Vagina (tissue), 2 donors: ENCODE measurements at regions not wholly inside any gene's neighbourhood (a gene's known extent, or its start where the extent isn't known, plus 50 kb on each side); places are given as distances from the start of the nearest gene placed in this dataset.
A peak's percentile ranks its signal among the peaks of the same experiment; 100 is the strongest.

ENCODE experiments used
- DNase-seq, 2 donors: peaks; one replicate each; pipeline ENCODE4 v3.0.0-alpha.2; 2017; ENCODE audit errors: extremely low spot score in 2 of 2
- H3K27ac ChIP-seq: fragments of 200-600 bp; sonication (generic); one replicate; pipeline ENCODE4 v1.5.1; 2019
- H3K27me3 ChIP-seq: fragments of 200-600 bp; sonication (generic); one replicate; pipeline ENCODE4 v1.5.1; 2019
- H3K36me3 ChIP-seq, 2 donors: fragments of 200-600 bp; sonication (generic); one replicate each; pipeline ENCODE4 v1.5.1; 2017 to 2019
- H3K4me1 ChIP-seq: fragments of 200-600 bp; sonication (generic); one replicate; pipeline ENCODE4 v1.5.1; 2019
- H3K4me3 ChIP-seq, 2 donors: fragments of 200-600 bp; sonication (generic); 1 replicate in 1 of 2; 2 replicates in 1 of 2; pipeline ENCODE4 v1.5.1; 2016 to 2019
- H3K9me3 ChIP-seq: fragments of 200-600 bp; sonication (generic); one replicate; pipeline ENCODE4 v1.5.1; 2019
- CTCF ChIP-seq, 3 experiments: fragments of 450-650 bp in 2 of 3; fragments of 200-600 bp in 1 of 3; sonication (generic) in 1 of 3; IDR thresholded peaks; one replicate each; pipeline ENCODE4 v1.5.1; 2017 to 2019; ENCODE audit warnings: antibody characterized with exemption in 3 of 3, mild to moderate bottlenecking in 2 of 3, moderate library complexity in 2 of 3
- POLR2A ChIP-seq, 2 donors: fragments of 450-650 bp; IDR thresholded peaks; one replicate each; pipeline ENCODE4 v1.6.1; 2017; ENCODE audit warnings: antibody characterized with exemption in 2 of 2, mild to moderate bottlenecking in 2 of 2, moderate library complexity in 2 of 2
- POLR2AphosphoS5 ChIP-seq, 2 donors: sonication (generic); formaldehyde crosslinking; IDR thresholded peaks; one replicate each; pipeline ENCODE4 v1.9.0; 2017; ENCODE audit warnings: antibody characterized with exemption in 2 of 2, mild to moderate bottlenecking in 2 of 2, low read depth in 1 of 2; ENCODE audit not compliant: insufficient read depth in 1 of 2
- intact Hi-C: fragments of 100-400 bp; cut with DNase I; formaldehyde crosslinking; loops from one replicate; pipeline ENCODE4 v1.15.1; 2023

- no peaks in the 10 kb centered on the region for H3K9me3 ChIP-seq
- intact Hi-C loops: loop anchor here (10.0 kb wide), 1 partner anchor 439 kb away; no protein-coding TSS in a partner anchor
- H3K36me3 ChIP-seq: no peaks in the 10 kb centered on the region
- H3K4me3 ChIP-seq: no peak overlapping the region
- DNase-seq: no peak
- no peak overlapping the region for H3K27ac ChIP-seq
- H3K4me1 ChIP-seq: peaks cover 11% of the 10 kb centered on the region
- peak in 1 of 2 donors; percentile 33 for TF ChIP-seq POLR2AphosphoS5 (IDR thresholded peaks at IDR 0.05; ENCODE audit: insufficient read depth in 1 of 2, low read depth in 1 of 2)
- TF ChIP-seq POLR2A (IDR thresholded peaks at IDR 0.05): no peak
- H3K27me3 ChIP-seq: no peaks in the 10 kb centered on the region
These were observed 363.5 kb upstream of the TNP1 start for GRCh38 chr2:217223222-217223930.

- Histone ChIP-seq H3K36me3 (no peaks in the 10 kb centered on the region), H3K27me3 (no peaks in the 10 kb centered on the region), H3K4me3 (no peak overlapping the region), H3K4me1 (peaks cover 11% of the 10 kb centered on the region), H3K27ac (no peak overlapping the region), H3K9me3 (no peaks in the 10 kb centered on the region)
- intact Hi-C loops: loop anchor here (10.0 kb wide), 1 partner anchor 438 kb away; no protein-coding TSS in a partner anchor
- TF ChIP-seq CTCF (IDR thresholded peaks at IDR 0.05): no peak
- TF ChIP-seq POLR2A (IDR thresholded peaks at IDR 0.05): no peak
- TF ChIP-seq POLR2AphosphoS5 (IDR thresholded peaks at IDR 0.05; ENCODE audit: insufficient read depth in 1 of 2, low read depth in 1 of 2): no peak
- no peak for DNase-seq
These were observed 362.5 kb upstream of the TNP1 start for GRCh38 chr2:217222309-217222910.

- DNase-seq: peak in 1 of 2 donors; percentile 91
- H3K27ac ChIP-seq: no peak overlapping the region
- intact Hi-C loops: loop anchor here (10.0 kb wide), 1 partner anchor 436 kb away; no protein-coding TSS in a partner anchor
These were observed 360.6 kb upstream of the TNP1 start for GRCh38 chr2:217220228-217221013.

GRCh38 chr2:217219164-217219520, 359.3 kb upstream of the TNP1 start:
- Histone ChIP-seq H3K36me3 (no peaks in the 10 kb centered on the region), H3K9me3 (no peaks in the 10 kb centered on the region), H3K4me3 (no peak overlapping the region), H3K27ac (no peak overlapping the region), H3K27me3 (no peaks in the 10 kb centered on the region), H3K4me1 (peaks cover 11% of the 10 kb centered on the region)
- DNase-seq: no peak
- intact Hi-C loops: no loop called here
- no peak for TF ChIP-seq POLR2AphosphoS5 (IDR thresholded peaks at IDR 0.05; ENCODE audit: insufficient read depth in 1 of 2, low read depth in 1 of 2)
- no peak for TF ChIP-seq CTCF (IDR thresholded peaks at IDR 0.05)
- no peak for TF ChIP-seq POLR2A (IDR thresholded peaks at IDR 0.05)

More at GRCh38 chr2:217220228-217221013, 360.6 kb upstream of the TNP1 start:
- Histone ChIP-seq H3K36me3 (no peaks in the 10 kb centered on the region), H3K4me3 (no peak overlapping the region), H3K9me3 (no peaks in the 10 kb centered on the region), H3K4me1 (peaks cover 11% of the 10 kb centered on the region), H3K27me3 (no peaks in the 10 kb centered on the region)
- no peak for TF ChIP-seq CTCF (IDR thresholded peaks at IDR 0.05)
- no peak for TF ChIP-seq POLR2AphosphoS5 (IDR thresholded peaks at IDR 0.05; ENCODE audit: insufficient read depth in 1 of 2, low read depth in 1 of 2)
- TF ChIP-seq POLR2A (IDR thresholded peaks at IDR 0.05): no peak
